H1 (cell line): ENCODE measurements at regions not wholly inside any gene's neighbourhood (a gene's known extent, or its start where the extent isn't known, plus 50 kb on each side); places are given as distances from the start of the nearest gene placed in this dataset.

Source experiments
- CTCF ChIA-PET: fragments of 300-600 bp; sonication (Branson Sonifier 250); formaldehyde crosslinking; loops from one replicate; lab custom pipeline; 2021; ENCODE audit not compliant: partially characterized antibody; lab: Charles Lee
- POLR2A ChIA-PET: fragments of 300-600 bp; sonication (Branson Sonifier 250); formaldehyde crosslinking; loops from one replicate; lab custom pipeline; 2021; ENCODE audit warnings: inconsistent platforms; ENCODE audit not compliant: partially characterized antibody; lab: Charles Lee
- DNase-seq, 2 experiments: peaks; one replicate each; pipeline versions ENCODE4 v3.0.0 to v3.0.0-alpha.2; 2010 to 2022; ENCODE audit warnings: low spot score in 2 of 2, low read depth in 1 of 2, mixed read lengths in 1 of 2
- FAIRE-seq: peaks from 2 replicates; lab custom pipeline; 2011; peaks lifted over from hg19 to GRCh38; lab: Jason Lieb, UNC
- H2AFZ ChIP-seq: 2 replicates; pipeline ENCODE4 v1.8.1; 2012; ENCODE audit warnings: low read length, inconsistent platforms
- H2AK5ac ChIP-seq: 2 replicates; pipeline ENCODE4 v1.6.1; 2013; ENCODE audit warnings: low read depth, low read length
- H2BK120ac ChIP-seq: replicated peaks from 2 replicates; pipeline ENCODE3; 2013; ENCODE audit warnings: low read depth, low read length, inconsistent platforms
- H2BK12ac ChIP-seq: 2 replicates; pipeline ENCODE4 v1.6.1; 2013; ENCODE audit warnings: low read depth, low read length
- H2BK15ac ChIP-seq: 2 replicates; pipeline ENCODE4 v1.6.1; 2013; ENCODE audit warnings: low read length
- H2BK20ac ChIP-seq: 2 replicates; pipeline ENCODE4 v1.6.1; 2013; ENCODE audit warnings: low read length
- H2BK5ac ChIP-seq: 2 replicates; pipeline ENCODE4 v1.6.1; 2013; ENCODE audit warnings: low read depth, low read length
- H3K14ac ChIP-seq: 2 replicates; pipeline ENCODE4 v1.6.1; 2013; ENCODE audit warnings: inconsistent platforms; ENCODE audit not compliant: insufficient read length
- H3K18ac ChIP-seq: 2 replicates; pipeline ENCODE4 v1.6.1; 2013; ENCODE audit warnings: low read length; ENCODE audit errors: extremely low read depth
- H3K23ac ChIP-seq: 2 replicates; pipeline ENCODE4 v1.6.1; 2013; ENCODE audit warnings: inconsistent platforms; ENCODE audit not compliant: insufficient read length
- H3K23me2 ChIP-seq: 2 replicates; pipeline ENCODE4 v1.6.1; 2013; ENCODE audit warnings: low read depth, low read length
- H3K27ac ChIP-seq: 2 replicates; pipeline ENCODE4 v1.6.1; 2011; ENCODE audit warnings: low read depth, low read length, inconsistent platforms
- H3K27me3 ChIP-seq, 4 experiments: replicated peaks in 1 of 4; 1 replicate in 1 of 4; 2 replicates in 3 of 4; pipeline versions ENCODE4 v1.6.1 to v1.8.1; 2011 to 2013; ENCODE audit warnings: low read length in 3 of 4, mild to moderate bottlenecking in 3 of 4, inconsistent platforms in 2 of 4, mixed read lengths in 2 of 4, moderate library complexity in 1 of 4; ENCODE audit not compliant: control insufficient read depth in 3 of 4, insufficient read depth in 3 of 4; ENCODE audit errors: extremely low read depth in 1 of 4
- H3K36me3 ChIP-seq, 4 experiments: 2 replicates each; pipeline versions ENCODE4 v1.6.1 to v1.8.1; 2011 to 2013; ENCODE audit warnings: mild to moderate bottlenecking in 4 of 4, low read length in 3 of 4, moderate library complexity in 2 of 4, control low read depth in 1 of 4, inconsistent platforms in 1 of 4; ENCODE audit not compliant: insufficient read depth in 4 of 4, control insufficient read depth in 2 of 4
- H3K4ac ChIP-seq: replicated peaks from 2 replicates; pipeline ENCODE3; 2013; ENCODE audit warnings: low read length, low read depth, mixed read lengths, inconsistent platforms; ENCODE audit not compliant: insufficient read length
- H3K4me1 ChIP-seq, 4 experiments: replicated peaks in 1 of 4; 1 replicate in 1 of 4; 2 replicates in 3 of 4; pipeline versions ENCODE4 v1.6.1 to v1.8.1; 2011 to 2013; ENCODE audit warnings: low read length in 3 of 4, inconsistent platforms in 2 of 4, mixed read lengths in 1 of 4; ENCODE audit not compliant: insufficient read depth in 4 of 4, control insufficient read depth in 3 of 4
- H3K4me2 ChIP-seq, 2 experiments: 2 replicates each; pipeline versions ENCODE4 v1.6.1 to v1.8.1; 2011 to 2013; ENCODE audit warnings: low read depth in 2 of 2, low read length in 2 of 2, control low read depth in 1 of 2, inconsistent platforms in 1 of 2, mild to moderate bottlenecking in 1 of 2; ENCODE audit not compliant: insufficient read depth in 1 of 2
- H3K4me3 ChIP-seq, 4 experiments: fragments of 200-600, 300-600 bp in 1 of 4; sonication (generic), shearing (Covaris generic), sonication (Bioruptor Twin) in 1 of 4; 2 replicates each; pipeline versions ENCODE4 v1.5.1 to v1.8.1; 2011 to 2016; ENCODE audit warnings: low read length in 4 of 4, low read depth in 3 of 4, control low read depth in 2 of 4, inconsistent platforms in 2 of 4, mild to moderate bottlenecking in 2 of 4, mixed read lengths in 1 of 4, moderate library complexity in 1 of 4; ENCODE audit not compliant: insufficient read depth in 2 of 4; ENCODE audit errors: extremely low read depth in 1 of 4
- H3K56ac ChIP-seq: replicated peaks from 2 replicates; pipeline ENCODE3; 2013; ENCODE audit warnings: low read depth, mild to moderate bottlenecking, mixed read lengths, low read length, inconsistent platforms; ENCODE audit not compliant: insufficient read length
- H3K79me1 ChIP-seq: 2 replicates; pipeline ENCODE4 v1.6.1; 2013; ENCODE audit warnings: low read depth, low read length, control low read depth
- H3K79me2 ChIP-seq, 2 experiments: 2 replicates each; pipeline versions ENCODE4 v1.6.1 to v1.8.1; 2012 to 2013; ENCODE audit warnings: low read length in 2 of 2, mild to moderate bottlenecking in 2 of 2, inconsistent platforms in 1 of 2; ENCODE audit not compliant: insufficient read depth in 2 of 2, control insufficient read depth in 1 of 2
- H3K9ac ChIP-seq, 4 experiments: replicated peaks in 1 of 4; 1 replicate in 1 of 4; 2 replicates in 3 of 4; pipeline versions ENCODE4 v1.6.1 to v1.8.1; 2011 to 2013; ENCODE audit warnings: low read depth in 3 of 4, low read length in 3 of 4, control low read depth in 2 of 4, mild to moderate bottlenecking in 2 of 4, moderate library complexity in 2 of 4, inconsistent platforms in 1 of 4; ENCODE audit errors: extremely low read depth in 1 of 4
- H3K9me3 ChIP-seq, 2 experiments: 2 replicates each; pipeline versions ENCODE4 v1.6.1 to v1.8.1; 2012 to 2013; ENCODE audit warnings: mild to moderate bottlenecking in 2 of 2, moderate library complexity in 2 of 2, control low read depth in 1 of 2, inconsistent platforms in 1 of 2, low read depth in 1 of 2, low read length in 1 of 2, mixed read lengths in 1 of 2; ENCODE audit not compliant: insufficient read depth in 2 of 2
- H4K20me1 ChIP-seq, 2 experiments: replicated peaks in 1 of 2; 2 replicates each; pipeline versions ENCODE3 to v1.8.1; 2011 to 2013; ENCODE audit warnings: inconsistent platforms in 2 of 2, low read length in 2 of 2, mild to moderate bottlenecking in 1 of 2; ENCODE audit not compliant: insufficient read depth in 2 of 2, control insufficient read depth in 1 of 2
- H4K5ac ChIP-seq: 2 replicates; pipeline ENCODE4 v1.6.1; 2013; ENCODE audit warnings: low read length, low read depth, mixed read lengths, inconsistent platforms; ENCODE audit not compliant: insufficient read length
- H4K8ac ChIP-seq: 2 replicates; pipeline ENCODE4 v1.8.0; 2013; ENCODE audit warnings: mild to moderate bottlenecking, moderate library complexity, low read length, inconsistent platforms; ENCODE audit not compliant: insufficient read depth; ENCODE audit errors: extremely low read depth
- H4K91ac ChIP-seq: replicated peaks from 2 replicates; pipeline ENCODE3; 2013; ENCODE audit warnings: low read length, mixed read lengths, inconsistent platforms; ENCODE audit not compliant: insufficient read length
- BRCA1 ChIP-seq: IDR thresholded peaks from 2 replicates; pipeline ENCODE4 v1.6.1; 2012; ENCODE audit warnings: low read depth, low read length, improper control_type of control experiment
- CTCF ChIP-seq, 3 experiments: IDR thresholded peaks; 1 replicate in 2 of 3; 2 replicates in 1 of 3; pipeline versions ENCODE4 v1.5.1 to v1.6.1; 2011; ENCODE audit warnings: low read length in 3 of 3, mild to moderate bottlenecking in 3 of 3, inconsistent platforms in 2 of 3, low read depth in 1 of 3, moderate library complexity in 1 of 3; ENCODE audit not compliant: insufficient read depth in 1 of 3; ENCODE audit errors: control extremely low read depth in 1 of 3
- E2F6 ChIP-seq: IDR thresholded peaks from 2 replicates; pipeline ENCODE4 v1.6.1; 2012; ENCODE audit warnings: inconsistent platforms
- EGR1 ChIP-seq: IDR thresholded peaks from 2 replicates; pipeline ENCODE4 v1.6.1; 2011; ENCODE audit warnings: low read depth, low read length, borderline replicate concordance
- JUN ChIP-seq: IDR thresholded peaks from 2 replicates; pipeline ENCODE4 v1.6.1; 2011; ENCODE audit warnings: low read depth, mild to moderate bottlenecking, improper control_type of control experiment, low read length
- RBBP5 ChIP-seq: IDR thresholded peaks from 2 replicates; pipeline ENCODE4 v1.7.1; 2012; ENCODE audit warnings: low read depth, mild to moderate bottlenecking, inconsistent platforms, low read length, moderate library complexity, borderline replicate concordance
- RNF2 ChIP-seq: fragments of 200-900, 300-1000 bp; sonication (generic); IDR thresholded peaks from 2 replicates; pipeline ENCODE4 v1.7.1; 2016; ENCODE audit warnings: borderline replicate concordance, low read depth, mild to moderate bottlenecking, antibody characterized with exemption, low read length; ENCODE audit not compliant: poor library complexity, severe bottlenecking; ENCODE audit errors: missing control alignments
- RXRA ChIP-seq: IDR thresholded peaks from 2 replicates; pipeline ENCODE4 v1.6.1; 2011; ENCODE audit warnings: low read depth, mild to moderate bottlenecking, low read length, moderate library complexity; ENCODE audit not compliant: insufficient read depth
- SRF ChIP-seq: IDR thresholded peaks from 2 replicates; pipeline ENCODE4 v1.6.1; 2011; ENCODE audit warnings: mild to moderate bottlenecking, low read depth, low read length, moderate library complexity
- SUZ12 ChIP-seq: fragments of 200-600 bp; sonication (generic); IDR thresholded peaks from 2 replicates; pipeline ENCODE4 v1.6.1; 2012; ENCODE audit warnings: mild to moderate bottlenecking, inconsistent platforms, low read length, moderate library complexity, mixed read lengths
- TBP ChIP-seq: IDR thresholded peaks from 2 replicates; pipeline ENCODE4 v1.6.1; 2011; ENCODE audit warnings: low read depth, low read length, improper control_type of control experiment
- WGBS, 2 experiments: shearing (Covaris generic) in 1 of 2; methylation state at CpG; one replicate each; pipeline versions ENCODE4 v1.1.6 to v1.1.7; 2013 to 2015; ENCODE audit warnings: low lambda C conversion rate in 2 of 2, mixed read lengths in 2 of 2, inconsistent platforms in 1 of 2, low coverage in 1 of 2, missing lambda C conversion rate in 1 of 2; ENCODE audit not compliant: insufficient replicate concordance in 2 of 2, insufficient coverage in 1 of 2, insufficient read length in 1 of 2; ENCODE audit errors: extremely low coverage in 1 of 2, missing lambda C conversion rate in 1 of 2; 5-methylcytosine and 5-hydroxymethylcytosine counted together

- no peak overlapping the region for H3K4ac ChIP-seq
- no peak overlapping the region for H2BK5ac ChIP-seq
- 90% methylated on average over 9 of the region's 9 CpGs; no CpG with 5 or more reads in 1 of the 2 experiments for WGBS, 2 experiments
- ChIA-PET POLR2A (no interaction called here), CTCF (no interaction called here)
- H2BK15ac ChIP-seq: no peak overlapping the region
- H3K27me3 ChIP-seq: no peaks in the 10 kb centered on the region
- no peaks in the 10 kb centered on the region for H4K20me1 ChIP-seq
- no peaks in the 10 kb centered on the region for H3K79me1 ChIP-seq
- H3K23ac ChIP-seq: no peak overlapping the region
- no peaks in the 10 kb centered on the region for H3K9me3 ChIP-seq
- no peak overlapping the region for H4K5ac ChIP-seq
- no peaks in the 10 kb centered on the region for H3K23me2 ChIP-seq
- H3K27ac ChIP-seq: no peak overlapping the region
- no peak overlapping the region for H4K8ac ChIP-seq
- H3K14ac ChIP-seq: no peak overlapping the region
- H3K4me1 ChIP-seq: peaks cover 0 to 10% (median 4%) of the 10 kb centered on the region in 4 experiments; a peak in 5 of 7 replicates
- no peak overlapping the region for H3K9ac ChIP-seq
- H4K91ac ChIP-seq: no peak overlapping the region
- DNase-seq: no peak
- no peaks in the 10 kb centered on the region for H3K79me2 ChIP-seq
- H2AK5ac ChIP-seq: no peak overlapping the region
- H3K18ac ChIP-seq: no peak overlapping the region
- no peak overlapping the region for H2BK20ac ChIP-seq
- FAIRE-seq: no peak
- H2AFZ ChIP-seq: no peak overlapping the region
- no peak overlapping the region for H3K4me3 ChIP-seq
- H2BK12ac ChIP-seq: no peak overlapping the region
- no peak overlapping the region for H3K56ac ChIP-seq
- H3K4me2 ChIP-seq: no peak overlapping the region
- no peaks in the 10 kb centered on the region for H3K36me3 ChIP-seq
- no peak overlapping the region for H2BK120ac ChIP-seq
- TF ChIP-seq BRCA1: no peak
- TF ChIP-seq SRF: no peak
- TF ChIP-seq JUN: no peak
- no peak for TF ChIP-seq E2F6
- TF ChIP-seq EGR1: no peak
- TF ChIP-seq TBP: no peak
- TF ChIP-seq RNF2: no peak
- no peak for TF ChIP-seq RXRA
- no peak for TF ChIP-seq CTCF (IDR thresholded peaks at IDR 0.05; ENCODE audit: control extremely low read depth in 1 of 3, insufficient read depth in 1 of 3, low read depth in 1 of 3, low read length in 3 of 3)
- TF ChIP-seq RBBP5: no peak
- no peak for TF ChIP-seq SUZ12
Measured at GRCh38 chr18:10205151-10205550, 249.3 kb upstream of the APCDD1 start.
